WTC11 (cell line): ENCODE measurements at regions not wholly inside any gene's neighbourhood (a gene's known extent, or its start where the extent isn't known, plus 50 kb on each side); places are given as distances from the start of the nearest gene placed in this dataset.

Source experiments
- ATAC-seq: fragments of 200-7000 bp; cut with Tn5 transposase; 2 replicates; pipeline ENCODE4 v1.10.0; 2021; ENCODE audit warnings: mild to moderate bottlenecking, moderate library complexity
- CTCF ChIA-PET: fragments of 300-600 bp; sonication (Branson Sonifier 250); formaldehyde crosslinking; loops from one replicate; lab custom pipeline; 2021; ENCODE audit warnings: antibody characterized with exemption; lab: Charles Lee
- POLR2A ChIA-PET: fragments of 350-600 bp; sonication (Branson Sonifier 250); formaldehyde crosslinking; loops from one replicate; lab custom pipeline; 2021; ENCODE audit warnings: antibody characterized with exemption; lab: Charles Lee
- DNase-seq: peaks from one replicate; pipeline ENCODE4 v3.0.0; 2021; ENCODE audit warnings: low spot score
- H3K27ac Mint-ChIP-seq: 2 replicates; pipeline ENCODE4 v1.8.0; 2021; ENCODE audit warnings: mixed read lengths
- H3K27me3 Mint-ChIP-seq: 2 replicates; pipeline ENCODE4 v1.8.0; 2021; ENCODE audit warnings: low read depth, mild to moderate bottlenecking, moderate library complexity, mixed read lengths
- H3K36me3 Mint-ChIP-seq: 2 replicates; pipeline ENCODE4 v1.8.0; 2021; ENCODE audit warnings: mixed read lengths
- H3K4me1 Mint-ChIP-seq: 2 replicates; pipeline ENCODE4 v1.8.0; 2022; ENCODE audit warnings: mixed read lengths
- H3K4me3 Mint-ChIP-seq: 2 replicates; pipeline ENCODE4 v1.8.0; 2021; ENCODE audit warnings: mild to moderate bottlenecking, moderate library complexity, mixed read lengths
- H3K9me3 Mint-ChIP-seq: 2 replicates; pipeline ENCODE4 v1.8.0; 2021; ENCODE audit warnings: mixed read lengths
- ESRRA ChIP-seq: sonication (generic); formaldehyde crosslinking; IDR thresholded peaks from 2 replicates; pipeline ENCODE4 v1.8.1; 2022; ENCODE audit warnings: mild to moderate bottlenecking, missing genetic modification reagents, borderline replicate concordance
- GABPB1 ChIP-seq: sonication (generic); formaldehyde crosslinking; IDR thresholded peaks from 2 replicates; pipeline ENCODE4 v1.8.1; 2023; ENCODE audit warnings: mild to moderate bottlenecking, missing genetic modification reagents
- JAZF1 ChIP-seq: fragments of 250-450 bp; sonication (Bioruptor Pico); IDR thresholded peaks from 2 replicates; pipeline ENCODE4 v1.9.0; 2021; ENCODE audit warnings: moderate library complexity, mild to moderate bottlenecking, inconsistent platforms
- JUN ChIP-seq: sonication (generic); formaldehyde crosslinking; IDR thresholded peaks from 2 replicates; pipeline ENCODE4 v1.8.0; 2023; ENCODE audit warnings: mild to moderate bottlenecking, missing genetic modification reagents
- SMAD4 ChIP-seq: sonication (generic); formaldehyde crosslinking; IDR thresholded peaks from 2 replicates; pipeline ENCODE4 v1.8.0; 2022; ENCODE audit warnings: mild to moderate bottlenecking, missing genetic modification reagents
- TEAD1 ChIP-seq: sonication (generic); formaldehyde crosslinking; IDR thresholded peaks from 2 replicates; pipeline ENCODE4 v1.8.0; 2022; ENCODE audit warnings: mild to moderate bottlenecking, missing genetic modification reagents
- TF ChIP-seq, protein P1 (sequence below): fragments of 250-450 bp; sonication (Bioruptor Pico); conservative IDR thresholded peaks from 2 replicates; pipeline ENCODE4 v1.9.0; 2021; ENCODE audit warnings: mild to moderate bottlenecking
- TF ChIP-seq, protein P2 (sequence below): sonication (generic); formaldehyde crosslinking; IDR thresholded peaks from 2 replicates; pipeline ENCODE4 v1.8.0; 2023; ENCODE audit warnings: missing genetic modification reagents
- TF ChIP-seq, protein P3 (sequence below): sonication (generic); formaldehyde crosslinking; IDR thresholded peaks from 2 replicates; pipeline ENCODE4 v1.8.1; 2022; ENCODE audit warnings: mild to moderate bottlenecking, moderate library complexity, missing genetic modification reagents
- TF ChIP-seq, protein P4 (sequence below): sonication (generic); formaldehyde crosslinking; IDR thresholded peaks from 2 replicates; pipeline ENCODE4 v1.8.1; 2023; ENCODE audit warnings: mild to moderate bottlenecking, missing genetic modification reagents, borderline replicate concordance
- TF ChIP-seq, protein P5 (sequence below): sonication (generic); formaldehyde crosslinking; conservative IDR thresholded peaks from 2 replicates; pipeline ENCODE4 v1.8.1; 2023; ENCODE audit warnings: mild to moderate bottlenecking, low read depth, missing genetic modification reagents, moderate library complexity
- TF ChIP-seq, protein P6 (sequence below): sonication (generic); formaldehyde crosslinking; IDR thresholded peaks from 2 replicates; pipeline ENCODE4 v1.8.1; 2023; ENCODE audit warnings: mild to moderate bottlenecking, missing genetic modification reagents, moderate library complexity

DNA sequence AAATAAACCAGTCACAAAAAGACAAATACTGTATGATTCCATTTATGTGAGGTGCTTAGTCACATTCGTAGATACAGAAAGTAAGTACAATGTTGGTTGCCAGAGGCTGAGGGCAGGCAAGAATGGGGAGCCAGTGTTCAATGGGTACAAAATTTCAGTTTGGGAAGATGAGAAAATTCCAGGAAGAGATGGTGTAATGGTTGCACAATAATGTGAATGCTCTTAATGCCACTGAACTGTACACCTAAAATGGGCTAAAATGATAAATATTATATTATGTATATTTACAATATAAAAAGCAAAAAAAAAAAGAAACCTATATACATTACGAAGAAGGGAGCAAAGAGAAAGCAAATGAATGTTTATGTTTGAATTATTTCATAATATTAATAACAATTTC lies 329.0 kb downstream of the C11orf87 start:
- Mint-ChIP-seq H3K36me3 (no peaks in the 10 kb centered on the region), H3K27me3 (no peaks in the 10 kb centered on the region), H3K27ac (no peak overlapping the region), H3K4me3 (no peak overlapping the region), H3K9me3 (no peaks in the 10 kb centered on the region), H3K4me1 (0 out of 2 replicates have a peak, but pooled peaks cover 3% of the 10 kb centered on the region)
- ChIA-PET CTCF (no interaction called here), POLR2A (no interaction called here)
- ATAC-seq, result no peak
- no peak for DNase-seq
- TF ChIP-seq ESRRA (CRISPR knock-in tag), result no peak
- TF ChIP-seq, protein P1, sequence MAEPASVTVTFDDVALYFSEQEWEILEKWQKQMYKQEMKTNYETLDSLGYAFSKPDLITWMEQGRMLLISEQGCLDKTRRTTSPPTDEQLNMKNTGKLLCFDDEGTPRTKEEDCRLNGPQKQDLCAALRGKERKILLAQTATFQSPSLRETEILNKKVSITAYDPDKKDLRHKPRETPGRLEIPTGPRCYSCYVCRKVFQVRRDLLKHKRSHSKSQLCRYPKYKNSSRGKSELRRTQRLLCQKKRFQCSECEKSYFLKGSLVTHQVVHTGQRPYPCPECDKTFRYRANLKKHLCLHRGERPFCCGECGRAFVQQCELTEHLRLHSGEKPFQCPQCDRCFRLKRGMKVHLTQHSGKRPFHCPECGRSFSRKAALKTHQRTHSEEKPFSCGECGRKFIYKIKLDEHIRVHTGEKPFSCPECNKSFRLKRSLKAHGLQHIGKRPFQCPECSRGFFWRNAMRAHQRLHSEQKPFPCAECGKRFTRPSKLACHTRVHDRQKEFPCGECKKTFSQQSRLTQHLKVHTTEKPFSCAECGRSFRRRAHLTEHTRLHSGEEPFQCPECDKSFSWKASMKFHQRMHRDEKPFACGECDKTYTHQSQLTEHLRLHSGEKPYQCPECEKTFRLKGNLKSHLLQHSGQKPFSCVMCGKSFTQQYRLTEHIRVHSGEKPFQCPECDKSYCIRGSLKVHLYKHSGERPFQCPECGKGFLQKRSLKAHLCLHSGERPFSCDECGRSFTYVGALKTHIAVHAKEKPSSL (CRISPR knock-in tag), result no peak
- TF ChIP-seq, protein P2, sequence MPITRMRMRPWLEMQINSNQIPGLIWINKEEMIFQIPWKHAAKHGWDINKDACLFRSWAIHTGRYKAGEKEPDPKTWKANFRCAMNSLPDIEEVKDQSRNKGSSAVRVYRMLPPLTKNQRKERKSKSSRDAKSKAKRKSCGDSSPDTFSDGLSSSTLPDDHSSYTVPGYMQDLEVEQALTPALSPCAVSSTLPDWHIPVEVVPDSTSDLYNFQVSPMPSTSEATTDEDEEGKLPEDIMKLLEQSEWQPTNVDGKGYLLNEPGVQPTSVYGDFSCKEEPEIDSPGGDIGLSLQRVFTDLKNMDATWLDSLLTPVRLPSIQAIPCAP (CRISPR knock-in tag), result no peak
- no peak for TF ChIP-seq TEAD1 (CRISPR knock-in tag)
- TF ChIP-seq, all 79 proteins: peak for 0

DNA sequence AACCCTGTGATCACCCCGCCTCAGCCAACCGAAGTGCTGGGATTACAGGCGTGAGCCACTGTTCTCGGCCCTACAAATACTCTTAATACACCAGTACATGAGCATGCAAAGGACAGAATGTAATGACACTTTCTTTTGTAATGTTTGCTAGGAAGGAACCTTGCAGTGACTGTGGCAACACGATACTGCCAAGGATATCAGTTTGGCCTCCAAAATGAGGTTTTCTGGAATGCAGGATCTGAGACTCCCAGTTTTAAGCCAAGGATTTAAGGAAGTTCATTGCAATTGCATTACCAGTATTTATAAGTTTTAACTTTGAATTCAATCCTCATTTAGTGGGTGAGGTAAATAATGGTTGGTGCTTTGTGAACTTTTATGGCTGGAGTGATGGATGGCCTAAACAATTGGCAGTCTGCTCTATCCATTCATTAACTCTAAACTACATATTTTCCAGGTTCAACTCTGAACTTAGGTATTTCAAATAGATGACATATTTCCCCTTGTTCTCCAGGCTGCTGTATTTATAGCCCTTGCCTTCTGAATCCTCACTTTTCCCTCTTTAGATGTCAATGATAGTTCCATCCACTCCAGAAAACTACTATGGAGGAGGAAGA lies 330.3 kb downstream of the C11orf87 start:
- TF ChIP-seq JAZF1 (CRISPR knock-in tag), result no peak
- TF ChIP-seq SMAD4 (CRISPR knock-in tag), result no peak
- no peak for TF ChIP-seq JUN (CRISPR knock-in tag)
- TF ChIP-seq, protein P3, sequence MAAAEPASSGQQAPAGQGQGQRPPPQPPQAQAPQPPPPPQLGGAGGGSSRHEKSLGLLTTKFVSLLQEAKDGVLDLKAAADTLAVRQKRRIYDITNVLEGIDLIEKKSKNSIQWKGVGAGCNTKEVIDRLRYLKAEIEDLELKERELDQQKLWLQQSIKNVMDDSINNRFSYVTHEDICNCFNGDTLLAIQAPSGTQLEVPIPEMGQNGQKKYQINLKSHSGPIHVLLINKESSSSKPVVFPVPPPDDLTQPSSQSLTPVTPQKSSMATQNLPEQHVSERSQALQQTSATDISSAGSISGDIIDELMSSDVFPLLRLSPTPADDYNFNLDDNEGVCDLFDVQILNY, result no peak
- TF ChIP-seq, protein P4, sequence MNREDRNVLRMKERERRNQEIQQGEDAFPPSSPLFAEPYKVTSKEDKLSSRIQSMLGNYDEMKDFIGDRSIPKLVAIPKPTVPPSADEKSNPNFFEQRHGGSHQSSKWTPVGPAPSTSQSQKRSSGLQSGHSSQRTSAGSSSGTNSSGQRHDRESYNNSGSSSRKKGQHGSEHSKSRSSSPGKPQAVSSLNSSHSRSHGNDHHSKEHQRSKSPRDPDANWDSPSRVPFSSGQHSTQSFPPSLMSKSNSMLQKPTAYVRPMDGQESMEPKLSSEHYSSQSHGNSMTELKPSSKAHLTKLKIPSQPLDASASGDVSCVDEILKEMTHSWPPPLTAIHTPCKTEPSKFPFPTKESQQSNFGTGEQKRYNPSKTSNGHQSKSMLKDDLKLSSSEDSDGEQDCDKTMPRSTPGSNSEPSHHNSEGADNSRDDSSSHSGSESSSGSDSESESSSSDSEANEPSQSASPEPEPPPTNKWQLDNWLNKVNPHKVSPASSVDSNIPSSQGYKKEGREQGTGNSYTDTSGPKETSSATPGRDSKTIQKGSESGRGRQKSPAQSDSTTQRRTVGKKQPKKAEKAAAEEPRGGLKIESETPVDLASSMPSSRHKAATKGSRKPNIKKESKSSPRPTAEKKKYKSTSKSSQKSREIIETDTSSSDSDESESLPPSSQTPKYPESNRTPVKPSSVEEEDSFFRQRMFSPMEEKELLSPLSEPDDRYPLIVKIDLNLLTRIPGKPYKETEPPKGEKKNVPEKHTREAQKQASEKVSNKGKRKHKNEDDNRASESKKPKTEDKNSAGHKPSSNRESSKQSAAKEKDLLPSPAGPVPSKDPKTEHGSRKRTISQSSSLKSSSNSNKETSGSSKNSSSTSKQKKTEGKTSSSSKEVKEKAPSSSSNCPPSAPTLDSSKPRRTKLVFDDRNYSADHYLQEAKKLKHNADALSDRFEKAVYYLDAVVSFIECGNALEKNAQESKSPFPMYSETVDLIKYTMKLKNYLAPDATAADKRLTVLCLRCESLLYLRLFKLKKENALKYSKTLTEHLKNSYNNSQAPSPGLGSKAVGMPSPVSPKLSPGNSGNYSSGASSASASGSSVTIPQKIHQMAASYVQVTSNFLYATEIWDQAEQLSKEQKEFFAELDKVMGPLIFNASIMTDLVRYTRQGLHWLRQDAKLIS (CRISPR knock-in tag), result no peak
- TF ChIP-seq, protein P5, sequence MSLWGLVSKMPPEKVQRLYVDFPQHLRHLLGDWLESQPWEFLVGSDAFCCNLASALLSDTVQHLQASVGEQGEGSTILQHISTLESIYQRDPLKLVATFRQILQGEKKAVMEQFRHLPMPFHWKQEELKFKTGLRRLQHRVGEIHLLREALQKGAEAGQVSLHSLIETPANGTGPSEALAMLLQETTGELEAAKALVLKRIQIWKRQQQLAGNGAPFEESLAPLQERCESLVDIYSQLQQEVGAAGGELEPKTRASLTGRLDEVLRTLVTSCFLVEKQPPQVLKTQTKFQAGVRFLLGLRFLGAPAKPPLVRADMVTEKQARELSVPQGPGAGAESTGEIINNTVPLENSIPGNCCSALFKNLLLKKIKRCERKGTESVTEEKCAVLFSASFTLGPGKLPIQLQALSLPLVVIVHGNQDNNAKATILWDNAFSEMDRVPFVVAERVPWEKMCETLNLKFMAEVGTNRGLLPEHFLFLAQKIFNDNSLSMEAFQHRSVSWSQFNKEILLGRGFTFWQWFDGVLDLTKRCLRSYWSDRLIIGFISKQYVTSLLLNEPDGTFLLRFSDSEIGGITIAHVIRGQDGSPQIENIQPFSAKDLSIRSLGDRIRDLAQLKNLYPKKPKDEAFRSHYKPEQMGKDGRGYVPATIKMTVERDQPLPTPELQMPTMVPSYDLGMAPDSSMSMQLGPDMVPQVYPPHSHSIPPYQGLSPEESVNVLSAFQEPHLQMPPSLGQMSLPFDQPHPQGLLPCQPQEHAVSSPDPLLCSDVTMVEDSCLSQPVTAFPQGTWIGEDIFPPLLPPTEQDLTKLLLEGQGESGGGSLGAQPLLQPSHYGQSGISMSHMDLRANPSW (CRISPR knock-in tag), result no peak
- no peak for TF ChIP-seq GABPB1
- TF ChIP-seq, protein P6, sequence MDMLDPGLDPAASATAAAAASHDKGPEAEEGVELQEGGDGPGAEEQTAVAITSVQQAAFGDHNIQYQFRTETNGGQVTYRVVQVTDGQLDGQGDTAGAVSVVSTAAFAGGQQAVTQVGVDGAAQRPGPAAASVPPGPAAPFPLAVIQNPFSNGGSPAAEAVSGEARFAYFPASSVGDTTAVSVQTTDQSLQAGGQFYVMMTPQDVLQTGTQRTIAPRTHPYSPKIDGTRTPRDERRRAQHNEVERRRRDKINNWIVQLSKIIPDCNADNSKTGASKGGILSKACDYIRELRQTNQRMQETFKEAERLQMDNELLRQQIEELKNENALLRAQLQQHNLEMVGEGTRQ (CRISPR knock-in tag), result no peak
- POLR2A ChIA-PET, result no interaction called here
- Mint-ChIP-seq H3K4me3 (no peak overlapping the region), H3K4me1 (0 out of 2 replicates have a peak, but pooled peaks cover 3% of the 10 kb centered on the region), H3K27me3 (no peaks in the 10 kb centered on the region), H3K36me3 (no peaks in the 10 kb centered on the region), H3K27ac (no peak overlapping the region), H3K9me3 (no peaks in the 10 kb centered on the region)
- ATAC-seq (no peak), DNase-seq (no peak)
- CTCF ChIA-PET, result no interaction called here
